ENCODE measurements at regions not wholly inside any gene's neighbourhood (a gene's known extent, or its start where the extent isn't known, plus 50 kb on each side); places are given as distances from the start of the nearest gene placed in this dataset.

- TF ChIP-seq CTCF (IDR thresholded peaks at IDR 0.05) = no peak
- no peak for TF ChIP-seq POLR2A (IDR thresholded peaks at IDR 0.05)
Measured at GRCh38 chr19:29292153-29292552, 79.2 kb upstream of the UQCRFS1 start.
